Left cardiac atrium (tissue), 4 donors: ENCODE measurements at regions not wholly inside any gene's neighbourhood (a gene's known extent, or its start where the extent isn't known, plus 50 kb on each side); places are given as distances from the start of the nearest gene placed in this dataset.
A peak's percentile ranks its signal among the peaks of the same experiment; 100 is the strongest.
"Not testable (repeated sequence)": the region's sequence is repeated elsewhere in the genome, so short reads cannot be mapped to it uniquely, and the experiment has no call there.

Source experiments
- ATAC-seq, 2 donors: fragments of 200-7000 bp; cut with Tn5 transposase; one replicate each; pipeline ENCODE4 v1.9.1; 2020; ENCODE audit warnings: mild to moderate bottlenecking in 2 of 2, moderate library complexity in 2 of 2
- DNase-seq: peaks from one replicate; pipeline ENCODE4 v3.0.0-alpha.2; 2020
- intact Hi-C, 2 donors: fragments of 100-400 bp; cut with DNase I; formaldehyde crosslinking; loops; one replicate each; pipeline versions ENCODE4 v1.14.1 to v1.15.1; 2022 to 2023
- donor health status: DM: no; HTN: yes; CAD: no.
- donor health status: DM: no; HTN: yes; CAD: no; lungs with severe emphysema.
- donor health status: DM: yes; HTN: yes; CAD: no.
- donor health status: Dilated cardiomyopathy.

- DNase-seq (no peak), ATAC-seq (peak; percentile 19 to 63)
- intact Hi-C loops: no loop called here
Measured at GRCh38 chr5:23147625-23148024, 294.5 kb upstream of the CDH12 start.

- ATAC-seq: no peak
- intact Hi-C loops: no loop called here
Measured at GRCh38 chr5:23146183-23146582, 293.0 kb upstream of the CDH12 start.

GRCh38 chr5:23139338-23140171 lies 286.4 kb upstream of the CDH12 start:
- intact Hi-C loops: loop anchor here in 1 of 2 donors (2.0 to 10.0 kb wide), 2 partner anchors 115 to 251 kb away; no protein-coding TSS in a partner anchor
- no peak for DNase-seq
- no peak for ATAC-seq

More at GRCh38 chr5:23146183-23146582, 293.0 kb upstream of the CDH12 start:
- no peak for DNase-seq

GRCh38 chr5:23136958-23137357 lies 283.8 kb upstream of the CDH12 start:
- DNase-seq (no peak), ATAC-seq (no peak)
- intact Hi-C loops: loop anchor here in 1 of 2 donors (10.0 kb wide), 1 partner anchor 112 kb away; no protein-coding TSS in a partner anchor

- DNase-seq (no peak), ATAC-seq (no peak)
- intact Hi-C loops: loop anchor here in 1 of 2 donors (10.0 kb wide), 1 partner anchor 107 kb away; no protein-coding TSS in a partner anchor
Measured at GRCh38 chr5:23132231-23132630, 279.1 kb upstream of the CDH12 start.

- DNase-seq: no peak
- intact Hi-C loops: no loop called here
- ATAC-seq: no peak
Measured at GRCh38 chr5:23112237-23112636, 259.1 kb upstream of the CDH12 start.

GRCh38 chr5:23105021-23105420 lies 251.9 kb upstream of the CDH12 start:
- ATAC-seq (no peak), DNase-seq (no peak)
- intact Hi-C loops: no loop called here

GRCh38 chr5:23103566-23103965 lies 250.4 kb upstream of the CDH12 start:
- no peak for ATAC-seq

GRCh38 chr5:23095418-23095817 lies 242.3 kb upstream of the CDH12 start:
- intact Hi-C loops, DNase-seq, ATAC-seq: not testable (repeated sequence)

More at GRCh38 chr5:23103566-23103965, 250.4 kb upstream of the CDH12 start:
- intact Hi-C loops: no loop called here
- DNase-seq: no peak

- intact Hi-C loops: no loop called here
- no peak for ATAC-seq
- DNase-seq: no peak
Measured at GRCh38 chr5:23089286-23089685, 236.1 kb upstream of the CDH12 start.

GRCh38 chr5:23084815-23085214 lies 231.7 kb upstream of the CDH12 start:
- no peak for DNase-seq
- intact Hi-C loops: no loop called here
- no peak for ATAC-seq

- ATAC-seq: no peak
- intact Hi-C loops: no loop called here
- DNase-seq: no peak
Measured at GRCh38 chr5:23072179-23072578, 219.0 kb upstream of the CDH12 start.

GRCh38 chr5:23071682-23072081 lies 218.5 kb upstream of the CDH12 start:
- no peak for ATAC-seq
- intact Hi-C loops: no loop called here

GRCh38 chr5:23064710-23065109 lies 211.6 kb upstream of the CDH12 start:
- intact Hi-C loops: no loop called here

More at GRCh38 chr5:23071682-23072081, 218.5 kb upstream of the CDH12 start:
- DNase-seq: no peak

GRCh38 chr5:23053846-23054245 lies 200.7 kb upstream of the CDH12 start:
- no peak for ATAC-seq
- DNase-seq: no peak
- intact Hi-C loops: no loop called here

More at GRCh38 chr5:23064710-23065109, 211.6 kb upstream of the CDH12 start:
- DNase-seq (no peak), ATAC-seq (no peak)

- DNase-seq: no peak
- intact Hi-C loops: no loop called here
- no peak for ATAC-seq
Measured at GRCh38 chr5:23042226-23042625, 189.1 kb upstream of the CDH12 start.

- intact Hi-C loops: no loop called here
- ATAC-seq (no peak), DNase-seq (no peak)
Measured at GRCh38 chr5:23035555-23036090, 182.5 kb upstream of the CDH12 start.

- intact Hi-C loops: no loop called here
- ATAC-seq (no peak), DNase-seq (no peak)
Measured at GRCh38 chr5:23033864-23034263, 180.7 kb upstream of the CDH12 start.

- intact Hi-C loops: loop anchor here in 1 of 2 donors (10.0 kb wide), 1 partner anchor 106 kb away; no protein-coding TSS in a partner anchor
- DNase-seq: no peak
- ATAC-seq: no peak
Measured at GRCh38 chr5:23029290-23029689, 176.1 kb upstream of the CDH12 start.

GRCh38 chr5:23028445-23029021 lies 175.4 kb upstream of the CDH12 start:
- intact Hi-C loops: loop anchor here in 1 of 2 donors (10.0 kb wide), 1 partner anchor 106 kb away; no protein-coding TSS in a partner anchor
- DNase-seq: no peak
- peak in 1 of 2 donors; percentile 36 for ATAC-seq
